GM18517 (cell line): ENCODE measurements at regions not wholly inside any gene's neighbourhood (a gene's known extent, or its start where the extent isn't known, plus 50 kb on each side); places are given as distances from the start of the nearest gene placed in this dataset.
"Not testable (repeated sequence)": the region's sequence is repeated elsewhere in the genome, so short reads cannot be mapped to it uniquely, and the experiment has no call there.

Experiments
- ATAC-seq: cut with Tn5 transposase; IDR thresholded peaks from one replicate; pipeline ENCODE4 v1.9.1; 2021; ENCODE audit warnings: mild to moderate bottlenecking, moderate library complexity; ENCODE audit not compliant: unreplicated experiment

DNA sequence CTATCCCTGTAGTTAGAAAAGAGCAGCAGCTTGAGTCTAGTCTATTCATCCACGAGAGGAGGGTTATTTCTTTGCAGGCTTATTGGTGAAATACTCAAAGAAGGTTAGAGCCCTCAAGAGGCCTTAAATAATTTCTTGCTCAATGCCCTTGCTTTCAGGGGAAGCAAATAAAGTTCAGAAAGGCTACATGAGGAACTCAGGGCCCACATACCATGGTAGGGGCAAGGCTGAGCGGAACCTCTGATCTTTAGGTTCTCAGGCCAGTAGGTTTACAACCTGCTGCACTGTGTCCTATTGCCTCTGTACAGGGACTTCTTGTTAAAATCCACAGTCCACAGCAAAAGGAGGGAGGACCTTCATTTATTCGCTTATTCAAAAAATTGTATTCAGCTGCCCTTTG is 101.7 kb downstream of the ADAMTS15 start:
- ATAC-seq: no peak

DNA sequence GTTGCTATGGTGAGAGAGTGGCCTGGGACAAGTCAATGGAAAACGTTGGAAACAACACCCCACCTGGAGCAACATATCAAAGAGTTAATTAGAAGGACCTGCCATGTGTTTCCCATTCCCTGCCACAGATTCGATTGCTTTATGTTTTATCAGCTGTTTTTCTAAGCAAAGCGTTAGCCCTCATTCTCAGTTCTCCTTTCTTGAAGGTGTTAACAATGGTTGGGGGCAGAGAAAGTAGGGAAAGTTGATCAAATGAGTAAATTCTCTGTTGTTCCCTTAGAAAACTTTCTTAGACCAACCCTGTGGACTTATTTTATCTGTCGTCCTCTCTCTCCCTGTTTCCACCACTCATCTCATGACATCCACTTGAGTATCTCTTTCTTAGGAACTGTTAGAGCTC is 102.5 kb downstream of the ADAMTS15 start:
- ATAC-seq: no peak

GRCh38 chr11:130551388-130551787 is 102.9 kb downstream of the ADAMTS15 start:
- ATAC-seq: no peak

GRCh38 chr11:130553306-130553705 is 104.9 kb downstream of the ADAMTS15 start:
- ATAC-seq: no peak

DNA sequence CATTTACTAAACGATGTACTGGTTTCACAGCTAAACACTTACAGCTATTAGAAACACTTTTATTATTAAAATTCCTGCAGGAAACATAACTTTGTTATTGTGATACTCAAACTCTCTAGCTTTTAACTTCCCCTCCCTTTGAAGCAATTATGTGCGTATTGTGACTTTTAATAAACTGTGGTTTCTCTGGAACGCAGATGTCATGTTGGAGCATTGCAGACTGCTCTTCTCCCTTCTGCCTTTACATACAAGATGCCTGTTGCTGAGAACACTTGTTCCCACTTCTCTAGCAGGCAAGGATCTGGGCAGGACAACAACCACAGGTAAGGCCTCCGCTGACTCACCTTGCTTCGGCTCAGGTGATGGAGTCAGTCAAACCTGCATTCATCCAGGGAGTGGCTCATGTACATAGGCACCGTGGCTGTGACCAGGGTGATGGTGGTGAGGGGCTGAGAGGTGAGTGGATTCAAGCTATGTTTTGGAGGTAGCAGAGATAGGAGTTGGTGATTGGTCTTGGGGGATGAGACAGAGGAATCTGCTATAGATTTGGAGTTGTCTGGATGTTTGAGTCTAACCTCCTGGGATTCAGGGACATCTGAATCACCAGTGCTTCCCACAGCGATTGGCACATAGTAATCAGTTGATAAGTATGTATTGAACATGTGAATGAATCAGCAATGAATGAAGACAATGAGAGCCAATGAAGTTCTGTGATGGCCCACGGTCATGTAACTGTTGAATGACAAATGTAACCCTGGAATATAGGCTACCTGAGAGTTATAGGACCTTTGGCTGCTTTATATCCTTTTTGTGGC is 106.0 kb downstream of the ADAMTS15 start:
- no peak for ATAC-seq

DNA sequence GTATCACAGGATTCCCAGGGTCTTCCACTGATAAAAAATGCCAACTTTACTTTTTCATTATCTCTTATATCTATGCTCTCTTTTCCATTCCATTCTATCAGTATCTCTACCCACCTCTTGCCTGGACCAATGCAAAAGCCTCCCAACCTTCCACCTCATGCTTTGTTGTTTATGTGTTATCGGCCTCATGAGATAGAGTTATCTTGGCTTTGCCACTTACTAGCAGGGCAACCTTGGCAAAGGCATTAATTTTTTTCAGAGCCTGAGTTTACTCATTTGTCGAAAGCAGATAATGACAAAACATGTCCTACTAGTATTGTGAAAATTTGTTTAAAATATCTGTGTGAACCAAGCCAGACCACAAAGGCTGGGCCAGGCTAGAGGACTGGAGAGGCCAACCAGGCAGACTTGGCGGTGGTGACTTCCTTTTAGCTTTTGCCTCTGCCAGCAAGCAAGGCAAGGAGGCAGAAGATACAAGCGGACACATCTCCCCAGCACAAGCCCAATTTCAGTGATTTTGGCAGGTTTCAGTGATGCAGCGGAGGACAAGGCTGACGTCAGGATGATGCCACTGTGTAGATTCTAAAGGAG is 106.9 kb downstream of the ADAMTS15 start:
- no peak for ATAC-seq

GRCh38 chr11:130560000-130560780 is 111.7 kb downstream of the ADAMTS15 start:
- no peak for ATAC-seq

DNA sequence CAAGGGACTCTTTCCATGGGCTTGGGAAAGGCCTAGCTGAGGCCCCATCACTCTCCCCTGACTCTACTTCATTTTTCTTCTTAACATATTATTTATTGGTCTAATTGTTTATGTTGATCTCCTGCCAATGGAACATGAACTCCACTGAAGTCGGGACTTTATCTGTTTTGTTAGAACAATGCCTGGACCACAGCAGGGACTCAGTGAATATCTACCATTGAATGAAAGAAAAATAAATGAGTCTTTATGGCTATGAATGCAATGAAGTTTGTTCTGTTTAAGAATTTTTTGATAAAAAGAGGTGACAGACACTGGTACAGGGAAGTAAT is 112.3 kb downstream of the ADAMTS15 start:
- ATAC-seq: no peak

DNA sequence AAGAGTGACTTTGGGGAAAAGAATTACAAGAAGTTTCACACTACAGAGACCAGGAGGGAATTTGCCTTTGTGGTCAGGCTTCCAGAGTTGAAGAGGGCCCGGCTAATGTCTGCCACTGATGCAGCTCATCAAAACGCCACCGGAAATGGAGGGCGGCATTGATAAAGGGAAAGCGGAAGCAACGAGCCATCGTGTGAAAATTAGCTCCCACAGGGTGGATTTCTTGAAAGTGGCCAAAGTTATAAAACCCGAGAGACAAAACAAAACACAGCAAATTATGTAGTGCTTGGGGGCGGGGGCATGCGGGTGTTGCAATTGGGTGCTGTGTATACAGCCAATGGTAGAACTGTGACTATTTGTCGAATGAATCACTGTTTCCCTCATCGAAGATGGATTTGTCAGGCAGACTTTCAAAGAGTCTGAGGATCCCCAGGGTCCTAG is 113.0 kb downstream of the ADAMTS15 start:
- ATAC-seq: no peak

GRCh38 chr11:130562549-130562948 is 114.1 kb downstream of the ADAMTS15 start:
- ATAC-seq: no peak

- ATAC-seq: not testable (repeated sequence)
Measured at GRCh38 chr11:130566360-130566759, 117.9 kb downstream of the ADAMTS15 start.

- ATAC-seq: no peak
Measured at GRCh38 chr11:130571519-130571918, 123.1 kb downstream of the ADAMTS15 start.

DNA sequence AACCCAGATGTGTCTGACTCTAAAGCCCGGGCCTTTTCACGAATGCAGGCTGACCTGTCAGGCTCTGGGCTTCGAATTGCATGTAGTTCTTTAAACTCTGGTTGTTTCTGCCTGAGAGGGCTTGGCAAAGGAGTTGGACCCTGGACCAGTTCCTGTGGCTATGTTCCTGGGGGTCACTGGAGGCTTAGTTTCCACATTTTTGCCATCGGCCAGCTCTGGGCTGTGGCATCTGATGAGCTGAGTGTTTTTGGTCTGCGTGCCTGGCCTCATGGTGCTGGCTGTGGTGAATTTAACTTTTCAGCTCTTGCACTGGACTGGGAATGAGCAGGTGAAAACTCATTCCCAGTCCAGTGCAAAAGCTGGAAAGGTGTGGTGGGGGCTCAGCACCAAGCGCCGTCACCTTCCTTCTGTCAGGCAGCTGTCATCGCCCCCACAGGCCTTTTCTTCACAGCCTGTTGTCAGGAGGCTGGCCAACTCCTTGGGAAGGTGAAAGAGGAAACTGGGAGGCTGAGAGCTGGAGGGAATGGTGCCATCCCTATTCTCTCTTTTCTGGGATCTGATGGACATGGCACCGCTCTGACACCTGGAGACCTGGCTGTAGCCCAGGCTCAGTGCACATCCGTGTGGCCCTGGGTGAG is 123.6 kb downstream of the ADAMTS15 start:
- ATAC-seq: no peak

DNA sequence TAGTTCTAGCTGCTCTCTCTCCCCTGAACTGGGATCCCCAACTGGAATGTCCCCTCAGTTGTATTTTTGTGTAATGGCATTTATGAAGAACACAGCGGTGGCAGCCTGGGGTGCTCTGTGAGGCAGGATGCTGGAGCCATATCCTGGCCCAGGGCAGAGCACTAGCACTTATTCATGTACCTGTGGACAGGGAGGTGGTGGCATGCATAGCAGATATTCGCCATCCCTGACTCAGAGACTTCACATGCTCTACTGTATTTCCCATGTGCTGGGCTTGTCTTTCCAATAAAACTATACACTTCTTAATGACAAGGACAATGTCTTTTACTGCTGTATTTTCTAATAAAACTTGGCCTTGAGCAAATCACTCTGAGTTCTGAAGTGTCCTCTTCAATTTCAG is 125.3 kb downstream of the ADAMTS15 start:
- ATAC-seq: no peak

- no peak for ATAC-seq
Measured at GRCh38 chr11:130574740-130575139, 126.3 kb downstream of the ADAMTS15 start.

- no peak for ATAC-seq
Measured at GRCh38 chr11:130576146-130576545, 127.7 kb downstream of the ADAMTS15 start.

- ATAC-seq: no peak
Measured at GRCh38 chr11:130578738-130579368, 130.4 kb downstream of the ADAMTS15 start.

DNA sequence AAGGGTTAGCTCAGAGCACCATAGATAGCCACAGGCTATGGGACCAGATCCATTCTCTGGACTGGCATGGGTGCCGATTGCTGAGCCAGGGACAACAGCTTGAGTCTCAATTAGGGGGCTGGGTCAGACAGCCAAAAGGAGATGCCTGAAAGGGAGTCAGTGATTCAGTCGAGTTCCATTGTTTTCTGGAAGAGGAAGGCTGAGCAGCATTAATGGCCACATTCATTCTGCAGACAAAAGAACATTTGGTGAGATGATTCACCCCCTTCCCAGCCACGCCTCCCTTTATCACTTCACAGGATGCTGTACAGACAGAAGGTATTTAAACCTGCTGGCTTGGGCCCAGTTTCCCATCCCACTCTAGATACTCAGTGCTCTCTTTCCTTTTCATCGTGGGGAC is 131.9 kb downstream of the ADAMTS15 start:
- no peak for ATAC-seq

- no peak for ATAC-seq
Measured at GRCh38 chr11:130580891-130581492, 132.5 kb downstream of the ADAMTS15 start.

GRCh38 chr11:130581646-130582045 is 133.2 kb downstream of the ADAMTS15 start:
- no peak for ATAC-seq

GRCh38 chr11:130582176-130582575 is 133.7 kb downstream of the ADAMTS15 start:
- ATAC-seq: no peak
